Activated CD8-positive, alpha-beta T cell treated with anti-CD3 and anti-CD28 coated beads, Interleukin-2, amount 10 ng/mL, durations not matched to agents 7 days and 5 days (primary cell): ENCODE measurements at regions not wholly inside any gene's neighbourhood (a gene's known extent, or its start where the extent isn't known, plus 50 kb on each side); places are given as distances from the start of the nearest gene placed in this dataset.
A peak's percentile ranks its signal among the peaks of the same experiment; 100 is the strongest.
"Not testable (repeated sequence)": the region's sequence is repeated elsewhere in the genome, so short reads cannot be mapped to it uniquely, and the experiment has no call there.

ENCODE experiments used
- ATAC-seq: fragments of 150-1000 bp; cut with Tn5 transposase; one replicate; pipeline ENCODE4 v1.10.0; 2021; ENCODE audit warnings: moderate library complexity
- CTCF ChIA-PET: fragments of 350-600 bp; sonication (Branson Sonifier 250); formaldehyde crosslinking; loops from one replicate; lab custom pipeline; 2021; ENCODE audit warnings: antibody characterized with exemption; lab: Charles Lee
- POLR2A ChIA-PET: fragments of 350-600 bp; sonication (Branson Sonifier 250); formaldehyde crosslinking; loops from one replicate; lab custom pipeline; 2021; ENCODE audit warnings: antibody characterized with exemption; lab: Charles Lee
- DNase-seq: peaks from one replicate; pipeline ENCODE4 v3.0.0-alpha.2; 2020
- H3K27ac Mint-ChIP-seq: one replicate; pipeline ENCODE4 v1.8.0; 2021; ENCODE audit warnings: mild to moderate bottlenecking, mixed read lengths
- H3K27me3 Mint-ChIP-seq: one replicate; pipeline ENCODE4 v1.8.0; 2021; ENCODE audit warnings: low read depth, mixed read lengths
- H3K36me3 Mint-ChIP-seq: one replicate; pipeline ENCODE4 v1.8.0; 2021; ENCODE audit warnings: low read depth, mixed read lengths
- H3K4me1 Mint-ChIP-seq: one replicate; pipeline ENCODE4 v1.8.0; 2021; ENCODE audit warnings: low read depth, mixed read lengths
- H3K4me3 Mint-ChIP-seq: one replicate; pipeline ENCODE4 v1.8.0; 2021; ENCODE audit warnings: mild to moderate bottlenecking, mixed read lengths
- H3K9me3 Mint-ChIP-seq: one replicate; pipeline ENCODE4 v1.8.0; 2022; ENCODE audit warnings: mixed read lengths; ENCODE audit not compliant: insufficient read depth

- H3K27ac Mint-ChIP-seq: no peak overlapping the region
- peaks cover 7% of the 10 kb centered on the region for H3K4me1 Mint-ChIP-seq
- no peaks in the 10 kb centered on the region for H3K36me3 Mint-ChIP-seq
- ATAC-seq (no peak), DNase-seq (no peak)
- peaks cover 8% of the 10 kb centered on the region for H3K27me3 Mint-ChIP-seq
- H3K4me3 Mint-ChIP-seq: no peak overlapping the region
- POLR2A ChIA-PET: no interaction called here
- H3K9me3 Mint-ChIP-seq: no peaks in the 10 kb centered on the region
- CTCF ChIA-PET: no interaction called here
Measured at GRCh38 chr20:33922224-33922623, 71.5 kb upstream of the RALY start.

- ATAC-seq (no peak), DNase-seq (no peak)
- CTCF ChIA-PET: interaction anchor here (1.0 kb wide), 1 partner anchor 10 kb away, joined by 3 read pairs; no protein-coding TSS in a partner anchor
- no peak overlapping the region for H3K4me3 Mint-ChIP-seq
- no peaks in the 10 kb centered on the region for H3K36me3 Mint-ChIP-seq
- POLR2A ChIA-PET: no interaction called here
- H3K27ac Mint-ChIP-seq: no peak overlapping the region
- no peaks in the 10 kb centered on the region for H3K9me3 Mint-ChIP-seq
- peaks cover 10% of the 10 kb centered on the region for H3K27me3 Mint-ChIP-seq
- peaks cover 3% of the 10 kb centered on the region for H3K4me1 Mint-ChIP-seq
Measured at GRCh38 chr20:33923740-33924139, 70.0 kb upstream of the RALY start.

- Mint-ChIP-seq H3K27me3 (peaks cover 10% of the 10 kb centered on the region), H3K4me3 (no peak overlapping the region), H3K4me1 (no peaks in the 10 kb centered on the region), H3K36me3 (no peaks in the 10 kb centered on the region), H3K9me3 (no peaks in the 10 kb centered on the region), H3K27ac (no peak overlapping the region)
- ChIA-PET CTCF (interaction anchor here (1.2 kb wide), 1 partner anchor 9 kb away, joined by 3 read pairs; no protein-coding TSS in a partner anchor), POLR2A (no interaction called here)
- DNase-seq (no peak), ATAC-seq (no peak)
Measured at GRCh38 chr20:33925867-33926266, 67.8 kb upstream of the RALY start.

- no peak for DNase-seq
- H3K4me1 Mint-ChIP-seq: no peaks in the 10 kb centered on the region
- H3K27me3 Mint-ChIP-seq: peaks cover 10% of the 10 kb centered on the region
- H3K36me3 Mint-ChIP-seq: no peaks in the 10 kb centered on the region
- no peak overlapping the region for H3K27ac Mint-ChIP-seq
- H3K4me3 Mint-ChIP-seq: no peak overlapping the region
- ChIA-PET CTCF (interaction anchor here (0.7 to 2.3 kb wide), 3 partner anchors 10 to 164 kb away, joined by 3 to 17 read pairs (median 3); no protein-coding TSS in a partner anchor), POLR2A (no interaction called here)
- no peak for ATAC-seq
- no peaks in the 10 kb centered on the region for H3K9me3 Mint-ChIP-seq
Measured at GRCh38 chr20:33926425-33926824, 67.3 kb upstream of the RALY start.

GRCh38 chr20:33927724-33928123, 66.0 kb upstream of the RALY start:
- no peaks in the 10 kb centered on the region for H3K36me3 Mint-ChIP-seq
- no peaks in the 10 kb centered on the region for H3K9me3 Mint-ChIP-seq
- CTCF ChIA-PET: interaction anchor here (1.2 to 2.3 kb wide), 3 partner anchors 12 to 202 kb away, joined by 3 to 17 read pairs (median 3); no protein-coding TSS in a partner anchor
- no peak overlapping the region for H3K27ac Mint-ChIP-seq
- POLR2A ChIA-PET: no interaction called here
- H3K4me3 Mint-ChIP-seq: no peak overlapping the region
- H3K4me1 Mint-ChIP-seq: no peaks in the 10 kb centered on the region
- H3K27me3 Mint-ChIP-seq: peaks cover 10% of the 10 kb centered on the region
- DNase-seq: no peak
- ATAC-seq: no peak

GRCh38 chr20:33929917-33930316, 63.8 kb upstream of the RALY start:
- Mint-ChIP-seq H3K36me3 (no peaks in the 10 kb centered on the region), H3K4me1 (no peaks in the 10 kb centered on the region), H3K4me3 (no peak overlapping the region), H3K9me3 (no peaks in the 10 kb centered on the region), H3K27me3 (peaks cover 5% of the 10 kb centered on the region), H3K27ac (no peak overlapping the region)
- CTCF ChIA-PET: interaction anchor here (0.7 to 1.4 kb wide), 4 partner anchors 14 to 138 kb away, joined by 3 to 4 read pairs (median 4); no protein-coding TSS in a partner anchor
- DNase-seq: no peak
- POLR2A ChIA-PET: no interaction called here
- no peak for ATAC-seq

GRCh38 chr20:33933469-33933909, 60.2 kb upstream of the RALY start:
- no peaks in the 10 kb centered on the region for H3K9me3 Mint-ChIP-seq
- ChIA-PET CTCF (interaction anchor here (0.6 to 1.7 kb wide), 8 partner anchors 13 to 157 kb away, joined by 3 to 7 read pairs (median 4); no protein-coding TSS in a partner anchor), POLR2A (no interaction called here)
- no peaks in the 10 kb centered on the region for H3K27me3 Mint-ChIP-seq
- H3K36me3 Mint-ChIP-seq: no peaks in the 10 kb centered on the region
- DNase-seq: peak; percentile 69
- no peak overlapping the region for H3K4me3 Mint-ChIP-seq
- H3K4me1 Mint-ChIP-seq: no peaks in the 10 kb centered on the region
- ATAC-seq: peak; percentile 84
- H3K27ac Mint-ChIP-seq: no peak overlapping the region

- no peaks in the 10 kb centered on the region for H3K36me3 Mint-ChIP-seq
- POLR2A ChIA-PET: interaction anchor here (0.9 kb wide), 1 partner anchor 176 kb away, joined by 3 read pairs; the partner anchor contains the start of gene EIF2S2
- DNase-seq (no peak), ATAC-seq (no peak)
- no peak overlapping the region for H3K4me3 Mint-ChIP-seq
- H3K4me1 Mint-ChIP-seq: no peaks in the 10 kb centered on the region
- H3K27me3 Mint-ChIP-seq: no peaks in the 10 kb centered on the region
- no peaks in the 10 kb centered on the region for H3K9me3 Mint-ChIP-seq
- H3K27ac Mint-ChIP-seq: no peak overlapping the region
- CTCF ChIA-PET: interaction anchor here (0.9 to 2.9 kb wide), 3 partner anchors 19 to 73 kb away, joined by 3 to 8 read pairs (median 3); no protein-coding TSS in a partner anchor
Measured at GRCh38 chr20:33936656-33937055, 57.1 kb upstream of the RALY start.

- not testable (repeated sequence) for H3K27ac Mint-ChIP-seq, H3K36me3 Mint-ChIP-seq, H3K27me3 Mint-ChIP-seq, H3K9me3 Mint-ChIP-seq, DNase-seq, ATAC-seq, H3K4me3 Mint-ChIP-seq, H3K4me1 Mint-ChIP-seq
- CTCF ChIA-PET: interaction anchor here (1.2 kb wide), 1 partner anchor 190 kb away, joined by 3 read pairs; no protein-coding TSS in a partner anchor
- POLR2A ChIA-PET: interaction anchor here (1.2 kb wide), 1 partner anchor 174 kb away, joined by 4 read pairs; the partner anchor contains the start of gene EIF2S2
Measured at GRCh38 chr20:33939031-33939430, 54.7 kb upstream of the RALY start.

- H3K27ac Mint-ChIP-seq: no peak overlapping the region
- no peaks in the 10 kb centered on the region for H3K36me3 Mint-ChIP-seq
- ATAC-seq (no peak), DNase-seq (no peak)
- ChIA-PET POLR2A (interaction anchor here (0.7 kb wide), 1 partner anchor 136 kb away, joined by 3 read pairs; no protein-coding TSS in a partner anchor), CTCF (no interaction called here)
- H3K4me1 Mint-ChIP-seq: no peaks in the 10 kb centered on the region
- no peak overlapping the region for H3K4me3 Mint-ChIP-seq
- H3K9me3 Mint-ChIP-seq: no peaks in the 10 kb centered on the region
- H3K27me3 Mint-ChIP-seq: no peaks in the 10 kb centered on the region
Measured at GRCh38 chr20:33940666-33941065, 53.0 kb upstream of the RALY start.
